ENCODE measurements at regions not wholly inside any gene's neighbourhood (a gene's known extent, or its start where the extent isn't known, plus 50 kb on each side); places are given as distances from the start of the nearest gene placed in this dataset.

DNA sequence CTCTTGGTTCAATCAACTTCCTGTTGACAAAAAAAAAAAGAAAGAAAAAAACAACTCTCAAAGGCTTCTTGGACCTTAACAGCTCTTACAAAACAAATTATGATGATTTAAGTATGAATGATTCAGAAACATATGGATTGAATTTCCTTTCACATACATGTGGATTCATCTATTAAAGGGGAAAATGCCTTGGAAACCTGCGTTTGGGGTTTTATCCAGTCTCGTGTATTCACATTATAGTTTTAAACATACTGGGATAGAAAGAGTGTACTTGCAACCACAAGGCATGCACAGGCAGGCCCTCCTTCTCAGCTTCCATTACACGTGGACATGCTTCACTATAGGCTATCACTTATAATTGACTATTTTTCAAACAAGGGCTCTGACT lies 286.7 kb downstream of the INHBA start:
- no peak overlapping the region for H3K4me3 ChIP-seq (ENCODE audit: low read depth in 1 of 2, low read length in 1 of 2)
- H3K36me3 ChIP-seq = no peaks in the 10 kb centered on the region
- H3K27ac ChIP-seq = no peak overlapping the region
- no peaks in the 10 kb centered on the region for H3K27me3 ChIP-seq
- H3K4me1 ChIP-seq (ENCODE audit: control insufficient read depth in 1 of 2, insufficient read depth in 1 of 2, low read depth in 1 of 2, low read length in 1 of 2) = no peaks in the 10 kb centered on the region
- TF ChIP-seq, protein P1, sequence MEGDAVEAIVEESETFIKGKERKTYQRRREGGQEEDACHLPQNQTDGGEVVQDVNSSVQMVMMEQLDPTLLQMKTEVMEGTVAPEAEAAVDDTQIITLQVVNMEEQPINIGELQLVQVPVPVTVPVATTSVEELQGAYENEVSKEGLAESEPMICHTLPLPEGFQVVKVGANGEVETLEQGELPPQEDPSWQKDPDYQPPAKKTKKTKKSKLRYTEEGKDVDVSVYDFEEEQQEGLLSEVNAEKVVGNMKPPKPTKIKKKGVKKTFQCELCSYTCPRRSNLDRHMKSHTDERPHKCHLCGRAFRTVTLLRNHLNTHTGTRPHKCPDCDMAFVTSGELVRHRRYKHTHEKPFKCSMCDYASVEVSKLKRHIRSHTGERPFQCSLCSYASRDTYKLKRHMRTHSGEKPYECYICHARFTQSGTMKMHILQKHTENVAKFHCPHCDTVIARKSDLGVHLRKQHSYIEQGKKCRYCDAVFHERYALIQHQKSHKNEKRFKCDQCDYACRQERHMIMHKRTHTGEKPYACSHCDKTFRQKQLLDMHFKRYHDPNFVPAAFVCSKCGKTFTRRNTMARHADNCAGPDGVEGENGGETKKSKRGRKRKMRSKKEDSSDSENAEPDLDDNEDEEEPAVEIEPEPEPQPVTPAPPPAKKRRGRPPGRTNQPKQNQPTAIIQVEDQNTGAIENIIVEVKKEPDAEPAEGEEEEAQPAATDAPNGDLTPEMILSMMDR (IDR thresholded peaks at IDR 0.05) = no peak
- no peaks in the 10 kb centered on the region for H3K9me3 ChIP-seq

DNA sequence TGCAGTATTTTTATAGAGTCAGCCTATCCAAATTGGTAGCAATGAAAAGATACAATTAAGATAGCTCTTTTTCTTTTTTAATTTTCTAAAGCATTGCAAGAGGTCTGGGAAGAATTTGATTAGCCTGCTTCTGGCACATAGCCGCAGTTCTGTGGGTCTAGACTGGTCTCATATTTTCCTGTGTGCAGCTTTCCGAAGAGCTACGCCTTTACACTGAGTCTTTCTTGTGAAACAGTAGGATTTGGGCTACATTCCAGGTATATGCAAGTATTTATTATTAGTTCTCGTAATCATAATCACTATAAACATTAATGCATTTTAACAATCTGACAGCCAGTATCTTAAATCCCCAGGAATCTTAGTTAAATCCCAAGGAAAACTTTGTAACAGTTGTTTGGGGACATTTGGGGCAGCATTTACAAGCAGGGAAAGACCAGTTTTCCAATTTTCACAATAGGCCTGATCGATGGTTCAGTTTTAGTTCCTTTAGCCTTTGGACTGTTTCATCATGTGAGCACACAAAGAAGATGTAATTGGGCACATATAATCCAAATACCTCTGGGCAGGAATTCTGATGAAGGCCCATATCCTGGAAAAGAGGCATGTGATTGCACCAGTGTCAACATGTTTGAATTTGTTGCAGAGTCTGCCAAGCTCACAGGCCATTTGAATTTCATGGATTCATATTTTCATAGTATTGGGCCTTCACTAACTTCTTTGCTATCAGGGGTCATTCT lies 287.3 kb downstream of the INHBA start:
- Histone ChIP-seq H3K27ac (no peak overlapping the region), H3K4me3 (ENCODE audit: low read depth in 1 of 2, low read length in 1 of 2) (no peak overlapping the region), H3K9me3 (no peaks in the 10 kb centered on the region), H3K36me3 (no peaks in the 10 kb centered on the region), H3K4me1 (ENCODE audit: control insufficient read depth in 1 of 2, insufficient read depth in 1 of 2, low read depth in 1 of 2, low read length in 1 of 2) (no peaks in the 10 kb centered on the region), H3K27me3 (no peaks in the 10 kb centered on the region)
- TF ChIP-seq, protein P1 (IDR thresholded peaks at IDR 0.05) = no peak

DNA sequence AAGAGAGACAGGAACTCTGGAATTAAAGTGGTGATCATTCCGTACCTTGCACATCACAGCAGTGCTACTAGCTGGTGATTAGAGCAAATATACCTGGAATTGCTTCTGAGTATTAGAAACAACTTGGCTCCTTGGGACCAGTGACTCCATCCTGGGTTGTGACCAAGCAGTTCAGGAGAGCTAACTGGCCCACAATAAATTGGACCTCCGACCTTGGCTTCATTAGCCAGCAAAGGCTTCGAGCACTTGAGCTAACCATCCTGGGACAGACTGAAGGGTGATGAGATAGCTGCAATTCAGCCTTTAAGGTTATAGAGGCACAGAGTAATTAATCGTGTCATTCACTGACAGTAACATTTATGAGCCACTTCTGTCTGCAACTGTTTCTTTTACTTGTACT lies 287.8 kb downstream of the INHBA start:
- Histone ChIP-seq H3K27ac (no peak overlapping the region), H3K27me3 (no peaks in the 10 kb centered on the region), H3K36me3 (no peaks in the 10 kb centered on the region), H3K9me3 (no peaks in the 10 kb centered on the region), H3K4me3 (ENCODE audit: low read depth in 1 of 2, low read length in 1 of 2) (no peak overlapping the region), H3K4me1 (ENCODE audit: control insufficient read depth in 1 of 2, insufficient read depth in 1 of 2, low read depth in 1 of 2, low read length in 1 of 2) (no peaks in the 10 kb centered on the region)
- TF ChIP-seq, protein P1 (IDR thresholded peaks at IDR 0.05) = no peak

DNA sequence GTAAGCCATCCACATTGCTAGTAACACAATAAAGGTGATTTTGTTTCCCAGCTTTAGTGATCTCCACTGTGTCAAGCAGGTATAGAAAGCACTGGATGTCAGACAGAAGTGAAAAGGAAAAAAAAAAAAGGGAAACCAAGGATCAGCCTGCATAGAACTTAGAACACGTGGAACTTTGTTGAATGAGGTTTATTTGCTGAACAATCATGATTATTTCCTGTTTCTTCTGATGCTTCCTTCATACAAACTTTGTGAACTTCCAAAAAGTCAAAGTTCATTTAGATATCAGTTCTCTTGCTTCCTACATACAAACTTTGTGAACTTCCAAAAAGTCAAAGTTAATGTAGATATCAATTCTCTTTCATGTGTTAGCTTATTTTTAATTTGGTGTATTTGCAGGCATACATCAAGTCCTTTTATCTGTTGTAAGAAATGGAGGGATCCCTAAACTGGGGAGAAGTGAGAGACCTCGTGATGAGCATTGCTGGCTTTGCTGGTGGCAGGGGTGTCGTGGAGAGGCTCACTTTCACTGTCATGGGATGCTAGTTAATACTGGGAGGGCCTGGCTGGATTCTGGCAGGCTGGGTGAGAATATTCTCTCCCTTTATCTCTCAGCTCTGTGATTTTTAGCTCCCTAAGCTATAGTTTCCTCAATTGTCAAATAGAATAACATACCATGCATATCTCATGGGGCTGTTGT lies 298.4 kb downstream of the INHBA start:
- no peaks in the 10 kb centered on the region for H3K36me3 ChIP-seq
- H3K27me3 ChIP-seq = no peaks in the 10 kb centered on the region
- TF ChIP-seq, protein P1 (IDR thresholded peaks at IDR 0.05) = no peak
- no peak overlapping the region for H3K27ac ChIP-seq
- no peaks in the 10 kb centered on the region for H3K4me1 ChIP-seq (ENCODE audit: control insufficient read depth in 1 of 2, insufficient read depth in 1 of 2, low read depth in 1 of 2, low read length in 1 of 2)
- H3K9me3 ChIP-seq = no peaks in the 10 kb centered on the region
- H3K4me3 ChIP-seq (ENCODE audit: low read depth in 1 of 2, low read length in 1 of 2) = no peak overlapping the region

DNA sequence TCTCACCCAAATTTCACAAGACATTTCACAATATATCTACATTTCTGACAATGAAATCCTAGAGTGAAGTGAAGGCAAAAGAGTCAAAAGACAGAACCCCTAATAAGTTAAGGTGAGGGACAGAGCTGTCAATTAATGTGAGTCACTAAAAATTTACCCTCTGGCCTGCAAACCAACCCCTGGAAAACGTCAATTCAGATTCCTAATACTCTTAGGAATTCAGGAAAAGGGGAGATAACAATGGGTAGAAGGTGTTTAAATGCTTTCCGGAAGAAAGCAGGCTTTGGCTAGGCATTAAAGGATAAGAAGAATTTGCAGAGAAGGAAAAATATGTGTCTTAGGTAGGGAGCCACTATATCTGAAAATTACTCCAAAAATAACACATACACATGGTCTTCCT lies 299.6 kb downstream of the INHBA start:
- H3K9me3 ChIP-seq = no peaks in the 10 kb centered on the region

More for the DNA sequence above, 299.6 kb downstream of the INHBA start:
- Histone ChIP-seq H3K27me3 (no peaks in the 10 kb centered on the region), H3K36me3 (no peaks in the 10 kb centered on the region), H3K4me1 (ENCODE audit: control insufficient read depth in 1 of 2, insufficient read depth in 1 of 2, low read depth in 1 of 2, low read length in 1 of 2) (no peaks in the 10 kb centered on the region), H3K27ac (no peak overlapping the region), H3K4me3 (ENCODE audit: low read depth in 1 of 2, low read length in 1 of 2) (no peak overlapping the region)
- TF ChIP-seq, protein P1 (IDR thresholded peaks at IDR 0.05) = no peak
